HG02981 (cell line): ENCODE measurements at regions not wholly inside any gene's neighbourhood (a gene's known extent, or its start where the extent isn't known, plus 50 kb on each side); places are given as distances from the start of the nearest gene placed in this dataset.
"Not testable (repeated sequence)": the region's sequence is repeated elsewhere in the genome, so short reads cannot be mapped to it uniquely, and the experiment has no call there.

Experiments
- ATAC-seq: cut with Tn5 transposase; IDR thresholded peaks from one replicate; pipeline ENCODE4 v1.9.1; 2021; ENCODE audit warnings: mild to moderate bottlenecking, moderate library complexity; ENCODE audit not compliant: unreplicated experiment

DNA sequence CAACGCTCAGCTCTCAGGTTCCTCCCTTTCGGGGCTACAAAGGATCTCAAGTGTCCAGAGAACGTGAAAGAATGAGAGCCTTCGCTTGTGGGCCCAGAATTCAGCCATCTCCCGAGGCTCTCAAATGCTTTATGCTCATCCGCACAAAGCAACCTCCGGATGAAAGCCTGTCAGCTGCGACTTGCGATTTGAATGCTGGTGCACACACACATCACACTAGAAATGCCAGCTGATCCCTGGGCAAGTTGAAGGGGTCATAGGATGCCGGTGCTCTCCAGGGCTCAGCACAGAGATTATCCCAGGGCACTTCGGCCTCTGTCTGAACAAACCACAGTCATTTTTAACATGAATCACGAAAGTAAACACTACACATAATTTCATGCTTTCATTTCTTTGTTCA lies 141.8 kb upstream of the MYT1L start:
- ATAC-seq = no peak

- ATAC-seq = no peak
Measured at GRCh38 chr2:2472044-2472443, 141.0 kb upstream of the MYT1L start.

GRCh38 chr2:2466534-2466933 lies 135.5 kb upstream of the MYT1L start:
- ATAC-seq = no peak

DNA sequence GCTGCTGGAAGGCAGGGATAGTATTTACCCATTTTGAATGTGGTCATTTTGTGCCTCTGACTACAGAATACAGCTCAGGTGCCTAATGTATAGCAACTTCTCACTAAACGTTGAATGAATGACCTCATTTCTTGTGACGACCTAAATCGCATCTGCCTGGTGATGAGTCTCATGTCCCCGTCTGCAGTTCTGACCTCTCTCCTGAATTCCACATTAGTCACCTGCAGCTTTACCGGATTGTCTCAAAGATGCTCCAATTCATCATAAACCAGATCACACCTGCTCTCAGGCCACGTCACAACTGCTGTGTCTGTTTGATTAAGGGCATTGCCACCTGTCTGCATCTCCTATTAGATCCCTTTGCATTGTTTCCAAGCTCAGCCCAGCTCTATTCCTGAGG lies 133.6 kb upstream of the MYT1L start:
- ATAC-seq = no peak

- no peak for ATAC-seq
Measured at GRCh38 chr2:2464094-2464493, 133.0 kb upstream of the MYT1L start.

DNA sequence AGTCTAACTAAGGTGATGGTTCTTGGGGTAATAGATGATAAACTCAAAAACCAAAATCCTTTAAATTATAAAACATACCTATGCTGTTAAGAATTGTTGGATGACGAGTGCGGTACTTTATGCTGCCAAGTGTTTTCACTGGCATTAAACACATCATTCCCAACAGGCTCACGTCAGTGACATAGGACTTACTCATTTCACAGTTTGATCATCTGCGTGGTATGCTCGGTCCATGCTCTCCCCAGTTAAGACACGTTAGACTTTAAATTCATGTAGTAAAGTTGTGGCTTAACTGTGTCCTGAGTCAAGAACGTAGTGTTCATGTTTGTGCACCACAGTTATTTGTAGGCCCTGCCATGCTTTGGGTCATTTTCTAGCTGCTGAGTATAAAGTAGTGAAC lies 125.6 kb upstream of the MYT1L start:
- no peak for ATAC-seq

DNA sequence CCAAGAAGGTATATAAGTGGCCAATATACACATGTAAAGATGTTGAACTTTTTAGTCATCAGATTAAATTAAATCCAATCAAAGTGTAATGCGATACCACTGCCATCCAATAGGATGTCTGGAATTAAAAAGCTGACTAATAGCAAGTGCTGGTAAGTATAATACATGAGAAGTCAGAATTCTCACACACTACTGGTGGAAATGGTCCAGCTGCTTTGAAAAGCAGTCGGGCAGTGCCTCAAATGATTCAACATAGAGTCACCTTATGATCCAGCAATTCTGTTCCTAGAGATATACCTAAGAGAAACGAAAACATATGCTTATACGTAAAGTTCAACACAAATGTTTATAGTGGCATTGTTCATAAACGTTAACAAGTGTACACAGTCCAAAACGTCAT lies 124.1 kb upstream of the MYT1L start:
- ATAC-seq = no peak

GRCh38 chr2:2452961-2453360 lies 121.9 kb upstream of the MYT1L start:
- ATAC-seq = no peak

GRCh38 chr2:2451275-2451674 lies 120.2 kb upstream of the MYT1L start:
- not testable (repeated sequence) for ATAC-seq

- ATAC-seq = no peak
Measured at GRCh38 chr2:2448178-2448577, 117.1 kb upstream of the MYT1L start.

- no peak for ATAC-seq
Measured at GRCh38 chr2:2422621-2423020, 91.5 kb upstream of the MYT1L start.

GRCh38 chr2:2413525-2413924 lies 82.5 kb upstream of the MYT1L start:
- ATAC-seq = no peak

- ATAC-seq = no peak
Measured at GRCh38 chr2:2410987-2411386, 79.9 kb upstream of the MYT1L start.

DNA sequence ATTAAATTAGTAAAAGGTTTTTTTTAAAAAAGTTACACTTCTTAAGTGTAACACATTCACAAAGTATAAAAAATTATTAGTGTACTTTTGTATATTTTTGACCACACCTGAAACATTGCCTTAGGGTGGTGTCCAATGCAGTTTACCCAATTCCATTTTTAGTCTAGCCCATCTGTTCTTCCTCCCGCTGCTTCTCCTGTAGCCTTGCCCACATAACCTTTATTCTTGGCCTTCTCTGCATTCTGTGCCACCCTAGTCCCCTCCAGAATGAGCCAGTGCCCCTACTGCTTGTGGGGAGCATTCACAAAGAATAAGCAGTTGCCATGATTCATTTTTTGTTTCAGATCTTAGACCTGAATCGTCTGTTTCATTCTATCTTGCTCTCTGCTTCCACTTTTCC lies 78.4 kb upstream of the MYT1L start:
- no peak for ATAC-seq

GRCh38 chr2:2405780-2406179 lies 74.7 kb upstream of the MYT1L start:
- no peak for ATAC-seq

DNA sequence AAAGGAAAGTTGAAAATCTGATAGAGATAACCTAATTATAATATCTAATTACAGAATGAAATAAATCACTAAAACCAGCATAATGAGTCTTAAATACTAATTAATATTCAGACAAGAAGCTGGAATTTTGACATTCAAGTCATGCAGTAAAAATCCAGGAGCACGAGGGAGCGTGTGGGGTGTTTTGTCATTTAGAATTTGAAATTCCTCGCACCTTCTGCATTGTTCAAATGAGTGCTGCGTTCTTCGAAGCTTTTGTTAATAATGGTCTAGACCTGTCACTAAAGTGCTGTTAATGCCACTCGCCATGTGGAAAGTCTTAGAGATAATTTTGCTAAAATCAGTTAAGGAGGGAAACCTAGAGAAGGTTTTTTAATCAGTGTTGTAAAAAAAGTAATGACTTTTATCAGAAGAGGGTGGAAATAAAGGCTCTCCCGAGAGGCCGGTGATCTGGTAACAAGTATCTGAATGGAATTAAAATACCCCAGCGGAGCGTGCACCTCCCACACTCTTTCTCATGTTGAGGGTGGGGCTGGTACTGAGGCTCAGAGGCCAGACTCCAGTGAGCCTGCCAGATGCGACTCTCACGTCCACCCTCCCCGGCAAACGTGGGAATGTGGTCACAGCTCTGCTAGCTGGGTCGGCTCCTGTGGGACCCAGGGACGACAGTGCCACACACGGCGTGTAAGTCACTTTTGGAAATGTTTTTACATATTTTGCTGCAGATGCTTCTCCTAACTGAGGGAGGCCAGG lies 69.4 kb upstream of the MYT1L start:
- ATAC-seq = no peak

- ATAC-seq = no peak
Measured at GRCh38 chr2:2399396-2399795, 68.3 kb upstream of the MYT1L start.

GRCh38 chr2:2392332-2392731 lies 61.3 kb upstream of the MYT1L start:
- ATAC-seq = no peak

- ATAC-seq = no peak
Measured at GRCh38 chr2:2389215-2389614, 58.1 kb upstream of the MYT1L start.
